K562 (cell line): ENCODE measurements at regions not wholly inside any gene's neighbourhood (a gene's known extent, or its start where the extent isn't known, plus 50 kb on each side); places are given as distances from the start of the nearest gene placed in this dataset.

Experiments
- ATAC-seq: fragments of 200-7000 bp; cut with Tn5 transposase; 3 replicates; pipeline ENCODE4 v1.9.1; 2020; ENCODE audit warnings: moderate library complexity
- BruUV-seq: library from RNA; stranded (reverse); fragments of 400-500 nt; replicated peaks from 2 replicates; lab custom pipeline; 2021; lab: Mats Ljungman, UMichigan
- CTCF ChIA-PET: fragments of 300-600 bp; formaldehyde crosslinking; extraction: SDS; loops from one replicate; lab custom pipeline; 2021; ENCODE audit warnings: low intra/inter-chr PET ratio; lab: Yijun Ruan, JAX
- POLR2A ChIA-PET: fragments of 300-600, 350-650 bp; sonication (Branson Sonifier 250); formaldehyde crosslinking; extraction: SDS; loops from one replicate; lab custom pipeline; 2021; ENCODE audit warnings: antibody characterized with exemption, inconsistent platforms; lab: Yijun Ruan, JAX
- DNase-seq, 4 experiments: peaks; one replicate each; pipeline versions ENCODE4 v3.0.0 to v3.0.0-alpha.2; 2011 to 2018; ENCODE audit warnings: low spot score in 3 of 4, mixed read lengths in 3 of 4; ENCODE audit errors: extremely low read depth in 1 of 4
- FAIRE-seq: peaks from 2 replicates; lab custom pipeline; 2011; peaks lifted over from hg19 to GRCh38; lab: Jason Lieb, UNC
- H2AFZ ChIP-seq: 2 replicates; pipeline ENCODE4 v1.6.0; 2011; ENCODE audit warnings: low read depth, low read length, control low read depth, inconsistent platforms
- H3K27ac ChIP-seq: fragments of 200-600 bp; 3 replicates; pipeline ENCODE4 v1.8.0; 2011; ENCODE audit warnings: low read depth, mild to moderate bottlenecking, control low read depth, inconsistent platforms, low read length, moderate library complexity, mixed read lengths; ENCODE audit errors: extremely low read depth
- H3K27me3 ChIP-seq, 2 experiments: fragments of 300-600 bp in 1 of 2; 2 replicates in 1 of 2; 3 replicates in 1 of 2; pipeline versions ENCODE4 v1.6.0 to v1.8.0; 2011; ENCODE audit warnings: inconsistent platforms in 2 of 2, low read length in 2 of 2, mild to moderate bottlenecking in 1 of 2, mixed read lengths in 1 of 2, moderate library complexity in 1 of 2; ENCODE audit not compliant: control insufficient read depth in 2 of 2, insufficient read depth in 2 of 2
- H3K36me3 ChIP-seq: fragments of 300-600 bp; 3 replicates; pipeline ENCODE4 v1.8.0; 2011; ENCODE audit warnings: mild to moderate bottlenecking, low read length, inconsistent platforms; ENCODE audit not compliant: control insufficient read depth, insufficient read depth
- H3K4me1 ChIP-seq, 2 experiments: fragments of 200-600 bp in 1 of 2; replicated peaks in 1 of 2; 2 replicates in 1 of 2; 3 replicates in 1 of 2; pipeline versions ENCODE4 v1.5.1 to v1.8.0; 2011; ENCODE audit warnings: inconsistent platforms in 2 of 2, low read length in 2 of 2, mild to moderate bottlenecking in 1 of 2, mixed read lengths in 1 of 2, moderate library complexity in 1 of 2; ENCODE audit not compliant: control insufficient read depth in 2 of 2, insufficient read depth in 2 of 2
- H3K4me2 ChIP-seq: 2 replicates; pipeline ENCODE4 v1.6.1; 2011; ENCODE audit warnings: low read length, control low read depth, inconsistent platforms, mixed read lengths; ENCODE audit not compliant: insufficient read depth
- H3K4me3 ChIP-seq: fragments of 200-600 bp; sonication (generic), shearing (Covaris generic); 2 replicates; pipeline ENCODE4 v1.5.1; 2016; ENCODE audit warnings: control low read depth, inconsistent platforms
- H3K79me2 ChIP-seq: fragments of 200-600 bp; 3 replicates; pipeline ENCODE4 v1.8.0; 2011; ENCODE audit warnings: low read length, inconsistent platforms; ENCODE audit not compliant: control insufficient read depth, insufficient read depth
- H3K9ac ChIP-seq, 2 experiments: 2 replicates each; pipeline versions ENCODE4 v1.6.0 to v1.6.1; 2011; ENCODE audit warnings: low read depth in 2 of 2, low read length in 2 of 2, control low read depth in 1 of 2, inconsistent platforms in 1 of 2, mild to moderate bottlenecking in 1 of 2, mixed read lengths in 1 of 2; ENCODE audit not compliant: insufficient read depth in 1 of 2
- H3K9me1 ChIP-seq: one replicate; pipeline ENCODE4 v1.6.0; 2011; ENCODE audit warnings: inconsistent platforms, mild to moderate bottlenecking, low read length, moderate library complexity; ENCODE audit not compliant: control insufficient read depth, insufficient read depth
- H3K9me3 ChIP-seq: replicated peaks from 2 replicates; pipeline ENCODE4 v1.5.1; 2011; ENCODE audit warnings: low read depth, low read length, inconsistent platforms; ENCODE audit not compliant: control insufficient read depth, insufficient read depth
- H4K20me1 ChIP-seq: replicated peaks from 2 replicates; pipeline ENCODE4 v1.6.1; 2011; ENCODE audit warnings: low read length, inconsistent platforms, mixed read lengths; ENCODE audit not compliant: control insufficient read depth, insufficient read depth
- BACH1 ChIP-seq: fragments of 200-800 bp; sonication (Bioruptor generic); IDR thresholded peaks from 2 replicates; pipeline ENCODE4 v1.6.1; 2016; ENCODE audit warnings: missing genetic modification characterization, missing compliant biosample characterization
- CEBPG ChIP-seq, 3 experiments: fragments of 200-800 bp in 1 of 3; sonication (Bioruptor generic) in 1 of 3; sonication (generic) in 1 of 3; formaldehyde crosslinking in 1 of 3; IDR thresholded peaks in 2 of 3; conservative IDR thresholded peaks in 1 of 3; 2 replicates each; pipeline versions ENCODE4 v1.6.1 to v1.8.0; 2016 to 2022; ENCODE audit warnings: missing compliant biosample characterization in 2 of 3, missing genetic modification characterization in 2 of 3, mild to moderate bottlenecking in 1 of 3, missing genetic modification reagents in 1 of 3
- CXXC5 ChIP-seq: fragments of 250-450 bp; sonication (Bioruptor Pico); IDR thresholded peaks from 2 replicates; pipeline ENCODE4 v1.8.0; 2022; ENCODE audit warnings: inconsistent platforms, mild to moderate bottlenecking, moderate library complexity
- DACH1 ChIP-seq: fragments of 450-650 bp; IDR thresholded peaks from 2 replicates; pipeline ENCODE4 v1.6.1; 2018; ENCODE audit not compliant: partially characterized antibody
- FUS ChIP-seq: fragments of 200-400 bp; formaldehyde crosslinking; optimal IDR thresholded peaks from 2 replicates; pipeline ENCODE3; 2017; ENCODE audit warnings: low read depth, low read length
- KAT2B ChIP-seq: IDR thresholded peaks from one replicate; pipeline ENCODE4 v1.6.1; 2012; ENCODE audit warnings: low read depth, mild to moderate bottlenecking, control low read depth, inconsistent platforms, low read length, moderate library complexity
- NCOA2 ChIP-seq, 2 experiments: fragments of 450-650 bp; IDR thresholded peaks; 2 replicates each; pipeline ENCODE4 v1.6.1; 2018; ENCODE audit warnings: mild to moderate bottlenecking in 2 of 2, moderate library complexity in 1 of 2; ENCODE audit not compliant: partially characterized antibody in 2 of 2
- NFE2 ChIP-seq: IDR thresholded peaks from 2 replicates; pipeline ENCODE4 v1.6.1; 2014; ENCODE audit warnings: antibody characterized with exemption, low read depth
- ZNF253 ChIP-seq: fragments of 250-450 bp; sonication (Bioruptor Pico); conservative IDR thresholded peaks from 2 replicates; pipeline ENCODE4 v1.6.1; 2021; ENCODE audit warnings: mild to moderate bottlenecking
- ZNF830 ChIP-seq: fragments of 250-450 bp; sonication (Bioruptor Pico); IDR thresholded peaks from 2 replicates; pipeline ENCODE4 v1.5.0; 2021; ENCODE audit warnings: mild to moderate bottlenecking
- WGBS: fragments of 100-300 bp; shearing (Covaris generic); methylation state at CpG from one replicate; pipeline ENCODE4 v1.1.6; 2016; ENCODE audit warnings: low coverage, mixed read lengths; ENCODE audit not compliant: insufficient coverage; ENCODE audit errors: missing lambda C conversion rate; 5-methylcytosine and 5-hydroxymethylcytosine counted together
- in situ Hi-C: fragments of 300-500 bp; cut with MboI; formaldehyde crosslinking; loops from 4 replicates; pipeline ENCODE4 v1.15.0; 2018; ENCODE audit warnings: inconsistent platforms, mixed read lengths
- intact Hi-C: fragments of 100-400 bp; cut with micrococcal nuclease; formaldehyde crosslinking; loops from 2 replicates; pipeline ENCODE4 v1.14.2; 2022
- TF ChIP-seq, protein P1 (sequence below): fragments of 450-650 bp; IDR thresholded peaks from 2 replicates; pipeline ENCODE4 v1.6.1; 2017; ENCODE audit warnings: mild to moderate bottlenecking, moderate library complexity
- TF ChIP-seq, protein P2 (sequence below), 2 experiments: fragments of 450-650 bp; IDR thresholded peaks; 2 replicates each; pipeline ENCODE4 v1.6.1; 2016
- TF ChIP-seq, protein P3 (sequence below): fragments of 250-450 bp; sonication (Bioruptor Pico); IDR thresholded peaks from 2 replicates; pipeline ENCODE4 v1.8.0; 2021; ENCODE audit warnings: moderate library complexity, mild to moderate bottlenecking, inconsistent platforms

DNA sequence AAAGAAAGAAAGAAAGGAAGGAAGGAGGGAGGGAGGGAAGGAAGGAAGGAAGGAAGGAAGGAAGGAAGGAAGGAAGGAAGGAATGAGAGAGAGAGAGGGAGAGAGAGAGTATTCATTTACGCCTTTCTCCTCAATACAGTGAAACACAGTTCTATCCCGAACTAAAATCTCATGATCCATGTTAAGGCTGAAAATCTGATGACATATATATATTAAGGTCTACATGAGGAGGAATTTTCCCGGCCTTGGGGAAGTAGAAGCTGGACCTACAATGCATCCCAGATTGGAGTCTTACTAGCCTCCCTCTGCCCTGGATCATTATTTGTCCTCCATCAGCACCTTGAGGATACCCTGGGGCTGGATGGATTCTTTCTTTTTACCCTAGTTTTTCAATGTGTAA, 95.1 kb upstream of the DAPK1 start (continued):
- TF ChIP-seq, protein P1, sequence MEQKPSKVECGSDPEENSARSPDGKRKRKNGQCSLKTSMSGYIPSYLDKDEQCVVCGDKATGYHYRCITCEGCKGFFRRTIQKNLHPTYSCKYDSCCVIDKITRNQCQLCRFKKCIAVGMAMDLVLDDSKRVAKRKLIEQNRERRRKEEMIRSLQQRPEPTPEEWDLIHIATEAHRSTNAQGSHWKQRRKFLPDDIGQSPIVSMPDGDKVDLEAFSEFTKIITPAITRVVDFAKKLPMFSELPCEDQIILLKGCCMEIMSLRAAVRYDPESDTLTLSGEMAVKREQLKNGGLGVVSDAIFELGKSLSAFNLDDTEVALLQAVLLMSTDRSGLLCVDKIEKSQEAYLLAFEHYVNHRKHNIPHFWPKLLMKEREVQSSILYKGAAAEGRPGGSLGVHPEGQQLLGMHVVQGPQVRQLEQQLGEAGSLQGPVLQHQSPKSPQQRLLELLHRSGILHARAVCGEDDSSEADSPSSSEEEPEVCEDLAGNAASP = no peak
- TF ChIP-seq NFE2 = no peak
- no peak for TF ChIP-seq ZNF830 (CRISPR knock-in tag)
- TF ChIP-seq ZNF253 (CRISPR knock-in tag) = no peak

DNA sequence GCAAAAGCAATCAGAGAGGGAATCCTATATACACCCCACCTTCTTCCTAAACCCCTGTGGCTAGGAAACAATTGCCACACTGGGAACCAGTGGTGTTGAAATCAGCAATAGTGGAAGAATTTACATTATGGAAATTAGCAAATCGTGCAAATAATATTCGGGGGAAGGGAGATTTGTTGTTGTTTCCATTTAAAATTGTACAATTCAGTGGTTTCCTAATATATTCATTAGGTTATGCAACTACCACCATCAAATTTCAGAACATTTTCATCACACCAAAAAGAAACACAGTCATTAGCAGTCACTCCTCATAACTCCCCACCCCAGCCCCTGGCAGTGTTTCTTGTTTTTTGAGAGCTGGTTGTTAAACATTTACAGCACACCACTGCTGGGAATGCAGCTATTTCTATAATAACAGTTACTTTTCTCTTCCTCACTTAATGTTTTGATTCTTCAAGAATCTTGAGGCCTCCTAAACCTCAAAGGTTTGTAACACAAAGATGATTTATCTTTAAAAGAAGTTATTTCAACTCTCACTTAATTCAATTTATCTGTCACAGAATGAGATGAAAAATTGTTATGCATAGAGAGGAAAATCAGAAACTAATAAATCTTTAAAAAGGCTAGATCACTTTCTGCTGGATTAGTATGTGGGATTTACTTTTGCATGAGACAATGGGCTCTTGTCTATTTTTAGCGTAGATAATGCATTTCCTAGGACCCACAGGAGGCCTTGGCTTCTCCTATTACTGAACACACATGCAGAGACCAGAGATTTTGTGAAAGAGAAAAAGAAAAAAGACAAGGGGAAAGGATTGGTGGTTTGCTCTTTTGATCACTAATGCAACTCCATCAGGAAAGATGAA, 91.8 kb upstream of the DAPK1 start:
- DNase-seq (no peak), ATAC-seq (no peak), FAIRE-seq (no peak)
- in situ Hi-C loops = no loop called here
- H3K9me3 ChIP-seq = no peaks in the 10 kb centered on the region
- H3K27ac ChIP-seq = no peak overlapping the region
- ChIA-PET CTCF (no interaction called here), POLR2A (no interaction called here)
- H3K27me3 ChIP-seq = no peaks in the 10 kb centered on the region
- no peak overlapping the region for H3K4me3 ChIP-seq
- intact Hi-C loops = no loop called here
- H3K79me2 ChIP-seq = no peaks in the 10 kb centered on the region
- H3K9ac ChIP-seq = no peak overlapping the region
- BruUV-seq = no TSS peak
- H2AFZ ChIP-seq = no peak overlapping the region
- no peaks in the 10 kb centered on the region for H4K20me1 ChIP-seq
- H3K36me3 ChIP-seq = no peaks in the 10 kb centered on the region
- H3K4me2 ChIP-seq = no peak overlapping the region
- H3K9me1 ChIP-seq = no peaks in the 10 kb centered on the region
- WGBS = 61% methylated on average over 3 of the region's 3 CpGs
- peaks cover 0 to 5% of the 10 kb centered on the region in 2 experiments; a peak in 3 of 5 replicates for H3K4me1 ChIP-seq
- TF ChIP-seq BACH1 (no peak), KAT2B (no peak), NCOA2 (IDR thresholded peaks at IDR 0.05; ENCODE audit: partially characterized antibody in 2 of 2) (no peak), DACH1 (no peak), FUS (no peak), CXXC5 (no peak), CEBPG (CRISPR knock-in tag; IDR thresholded peaks at IDR 0.05) (no peak), CEBPG (tag; conservative IDR thresholded peaks at IDR 0.05 in 1 of 2, IDR thresholded peaks at IDR 0.05 in 1 of 2) (peak in 1 of 2 experiments; percentile 42; a peak in 2 of 4 replicates)
- TF ChIP-seq, protein P2, sequence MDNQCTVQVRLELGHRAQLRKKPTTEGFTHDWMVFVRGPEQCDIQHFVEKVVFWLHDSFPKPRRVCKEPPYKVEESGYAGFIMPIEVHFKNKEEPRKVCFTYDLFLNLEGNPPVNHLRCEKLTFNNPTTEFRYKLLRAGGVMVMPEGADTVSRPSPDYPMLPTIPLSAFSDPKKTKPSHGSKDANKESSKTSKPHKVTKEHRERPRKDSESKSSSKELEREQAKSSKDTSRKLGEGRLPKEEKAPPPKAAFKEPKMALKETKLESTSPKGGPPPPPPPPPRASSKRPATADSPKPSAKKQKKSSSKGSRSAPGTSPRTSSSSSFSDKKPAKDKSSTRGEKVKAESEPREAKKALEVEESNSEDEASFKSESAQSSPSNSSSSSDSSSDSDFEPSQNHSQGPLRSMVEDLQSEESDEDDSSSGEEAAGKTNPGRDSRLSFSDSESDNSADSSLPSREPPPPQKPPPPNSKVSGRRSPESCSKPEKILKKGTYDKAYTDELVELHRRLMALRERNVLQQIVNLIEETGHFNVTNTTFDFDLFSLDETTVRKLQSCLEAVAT (IDR thresholded peaks at IDR 0.05) = no peak
- TF ChIP-seq, protein P3, sequence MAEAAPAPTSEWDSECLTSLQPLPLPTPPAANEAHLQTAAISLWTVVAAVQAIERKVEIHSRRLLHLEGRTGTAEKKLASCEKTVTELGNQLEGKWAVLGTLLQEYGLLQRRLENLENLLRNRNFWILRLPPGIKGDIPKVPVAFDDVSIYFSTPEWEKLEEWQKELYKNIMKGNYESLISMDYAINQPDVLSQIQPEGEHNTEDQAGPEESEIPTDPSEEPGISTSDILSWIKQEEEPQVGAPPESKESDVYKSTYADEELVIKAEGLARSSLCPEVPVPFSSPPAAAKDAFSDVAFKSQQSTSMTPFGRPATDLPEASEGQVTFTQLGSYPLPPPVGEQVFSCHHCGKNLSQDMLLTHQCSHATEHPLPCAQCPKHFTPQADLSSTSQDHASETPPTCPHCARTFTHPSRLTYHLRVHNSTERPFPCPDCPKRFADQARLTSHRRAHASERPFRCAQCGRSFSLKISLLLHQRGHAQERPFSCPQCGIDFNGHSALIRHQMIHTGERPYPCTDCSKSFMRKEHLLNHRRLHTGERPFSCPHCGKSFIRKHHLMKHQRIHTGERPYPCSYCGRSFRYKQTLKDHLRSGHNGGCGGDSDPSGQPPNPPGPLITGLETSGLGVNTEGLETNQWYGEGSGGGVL (CRISPR knock-in tag) = no peak
